Kidney (tissue), 13 donors: ENCODE measurements at regions not wholly inside any gene's neighbourhood (a gene's known extent, or its start where the extent isn't known, plus 50 kb on each side); places are given as distances from the start of the nearest gene placed in this dataset.

Experiments used
- DNase-seq, 5 donors: peaks; one replicate each; pipeline ENCODE4 v3.0.0-alpha.2; 2013 to 2020
- FAIRE-seq: peaks from 2 replicates; lab custom pipeline; 2012; peaks lifted over from hg19 to GRCh38; lab: Jason Lieb, UNC
- H3K27ac ChIP-seq, 2 donors: one replicate each; pipeline ENCODE4 v1.7.0; 2013; ENCODE audit warnings: low read depth in 2 of 2, low read length in 2 of 2, inconsistent platforms in 1 of 2
- H3K27me3 ChIP-seq: one replicate; pipeline ENCODE4 v1.7.1; 2013; ENCODE audit warnings: low read length, inconsistent platforms; ENCODE audit not compliant: control insufficient read depth, insufficient read depth
- H3K36me3 ChIP-seq, 3 donors: one replicate each; pipeline versions ENCODE4 v1.7.0 to v1.7.1; 2013; ENCODE audit warnings: low read length in 3 of 3, control low read depth in 1 of 3, inconsistent platforms in 1 of 3; ENCODE audit not compliant: insufficient read depth in 3 of 3, control insufficient read depth in 2 of 3
- H3K4me1 ChIP-seq, 3 donors: one replicate each; pipeline versions ENCODE4 v1.7.0 to v1.7.1; 2013; ENCODE audit warnings: low read length in 3 of 3, inconsistent platforms in 1 of 3, low read depth in 1 of 3; ENCODE audit not compliant: control insufficient read depth in 2 of 3, insufficient read depth in 2 of 3
- H3K4me3 ChIP-seq, 3 donors: one replicate each; pipeline versions ENCODE4 v1.7.0 to v1.8.1; 2013; ENCODE audit warnings: low read length in 3 of 3, control low read depth in 1 of 3, inconsistent platforms in 1 of 3
- H3K9ac ChIP-seq, 3 donors: one replicate each; pipeline versions ENCODE4 v1.7.0 to v1.7.1; 2013; ENCODE audit warnings: low read length in 3 of 3, control low read depth in 1 of 3, inconsistent platforms in 1 of 3
- H3K9me3 ChIP-seq, 3 donors: one replicate each; pipeline versions ENCODE4 v1.7.0 to v1.7.1; 2013; ENCODE audit warnings: low read length in 3 of 3, control low read depth in 1 of 3, inconsistent platforms in 1 of 3; ENCODE audit not compliant: control insufficient read depth in 2 of 3, insufficient read depth in 1 of 3
- intact Hi-C: fragments of 100-400 bp; cut with DNase I; formaldehyde crosslinking; loops from one replicate; pipeline ENCODE4 v1.11.1; 2022
- TF ChIP-seq, protein P1 (sequence below): IDR thresholded peaks from 3 replicates; pipeline ENCODE4 v1.5.1; 2012; ENCODE audit warnings: mild to moderate bottlenecking, moderate library complexity, borderline replicate concordance; ENCODE audit not compliant: insufficient read depth; ENCODE audit errors: extremely low read depth
- donor health status: control.
- donor health status: control.
- donor health status: control.
- donor health status: control.
- donor health status: control.
- donor health status: DM: yes; HTN: yes; CAD: no.
- donor health status: Normal renal cell carcinoma (clear cell type).

DNA sequence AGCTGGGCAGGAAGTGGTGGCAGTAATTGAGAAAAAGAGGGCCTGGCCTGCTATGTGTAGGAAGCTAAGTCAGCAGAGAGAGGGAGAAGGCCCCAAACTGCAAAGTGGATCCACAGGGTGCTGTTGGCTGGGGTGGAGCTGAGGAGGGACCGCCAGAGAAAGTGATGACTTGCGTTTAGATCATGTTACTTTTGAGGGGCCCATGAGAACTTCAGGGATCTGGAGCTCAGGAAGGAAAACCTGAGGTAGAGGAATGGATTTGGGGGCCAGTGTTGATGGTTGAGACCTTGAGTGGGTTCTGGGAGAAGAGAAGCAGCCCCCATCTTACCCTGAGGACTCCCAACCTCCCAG lies 155.5 kb downstream of the MRPL14 start:
- Histone ChIP-seq H3K27ac (no peak overlapping the region), H3K9ac (no peak overlapping the region), H3K4me1 (peaks cover 0 to 11% (median 8%) of the 10 kb centered on the region in 3 donors), H3K4me3 (no peak overlapping the region), H3K36me3 (no peaks in the 10 kb centered on the region), H3K27me3 (no peaks in the 10 kb centered on the region), H3K9me3 (peaks cover 0 to 5% (median 0%) of the 10 kb centered on the region in 3 donors)
- intact Hi-C loops = no loop called here
- DNase-seq (no peak), FAIRE-seq (no peak)
- TF ChIP-seq, protein P1, sequence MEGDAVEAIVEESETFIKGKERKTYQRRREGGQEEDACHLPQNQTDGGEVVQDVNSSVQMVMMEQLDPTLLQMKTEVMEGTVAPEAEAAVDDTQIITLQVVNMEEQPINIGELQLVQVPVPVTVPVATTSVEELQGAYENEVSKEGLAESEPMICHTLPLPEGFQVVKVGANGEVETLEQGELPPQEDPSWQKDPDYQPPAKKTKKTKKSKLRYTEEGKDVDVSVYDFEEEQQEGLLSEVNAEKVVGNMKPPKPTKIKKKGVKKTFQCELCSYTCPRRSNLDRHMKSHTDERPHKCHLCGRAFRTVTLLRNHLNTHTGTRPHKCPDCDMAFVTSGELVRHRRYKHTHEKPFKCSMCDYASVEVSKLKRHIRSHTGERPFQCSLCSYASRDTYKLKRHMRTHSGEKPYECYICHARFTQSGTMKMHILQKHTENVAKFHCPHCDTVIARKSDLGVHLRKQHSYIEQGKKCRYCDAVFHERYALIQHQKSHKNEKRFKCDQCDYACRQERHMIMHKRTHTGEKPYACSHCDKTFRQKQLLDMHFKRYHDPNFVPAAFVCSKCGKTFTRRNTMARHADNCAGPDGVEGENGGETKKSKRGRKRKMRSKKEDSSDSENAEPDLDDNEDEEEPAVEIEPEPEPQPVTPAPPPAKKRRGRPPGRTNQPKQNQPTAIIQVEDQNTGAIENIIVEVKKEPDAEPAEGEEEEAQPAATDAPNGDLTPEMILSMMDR = no peak

DNA sequence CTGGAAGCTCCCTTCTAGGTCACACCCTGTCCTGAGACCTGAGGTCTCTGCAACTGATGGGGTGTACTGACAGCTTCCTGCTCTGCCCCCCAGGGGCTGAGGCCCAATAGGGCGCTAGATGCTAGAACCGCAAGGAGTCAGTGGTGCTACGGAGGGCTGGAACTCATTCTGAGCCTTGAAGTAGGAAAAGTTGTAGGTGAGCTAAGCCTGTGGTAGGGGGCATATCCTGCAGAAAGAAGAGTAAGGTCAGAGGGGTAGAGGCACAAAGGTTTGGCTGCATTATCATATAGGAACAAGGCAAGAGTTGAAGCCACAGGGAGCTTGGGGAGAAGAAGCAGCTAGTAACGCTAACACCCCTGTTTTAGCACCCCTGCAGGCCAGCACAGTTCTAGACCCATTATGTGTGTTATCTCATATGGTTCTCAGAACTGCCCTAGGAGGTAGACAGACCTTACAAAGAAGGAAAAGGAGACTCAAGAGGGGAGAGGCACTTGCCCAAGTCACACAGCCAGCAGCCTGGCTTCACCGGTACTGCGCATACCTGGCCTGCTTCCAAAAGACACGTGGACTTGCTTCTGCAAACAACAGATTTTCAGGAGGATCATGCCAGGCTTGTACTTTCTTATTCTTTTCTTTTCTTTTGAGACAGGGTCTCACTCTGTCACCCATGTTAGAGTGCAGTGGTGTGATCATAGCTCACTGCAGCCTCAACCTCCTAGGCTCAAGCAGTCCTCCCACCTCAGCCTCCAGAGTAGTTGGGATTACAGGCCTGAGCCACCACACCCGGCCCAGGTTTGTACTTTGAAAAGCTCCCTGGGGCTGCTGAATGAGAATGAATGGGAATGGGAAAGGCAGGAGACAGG lies 156.1 kb downstream of the MRPL14 start:
- DNase-seq = no peak
- no peak overlapping the region for H3K9ac ChIP-seq
- H3K36me3 ChIP-seq = no peaks in the 10 kb centered on the region
- no peak overlapping the region for H3K4me3 ChIP-seq
- TF ChIP-seq, protein P1 = no peak
- intact Hi-C loops = no loop called here
- no peaks in the 10 kb centered on the region for H3K27me3 ChIP-seq
- FAIRE-seq = no peak
- no peak overlapping the region for H3K27ac ChIP-seq
- peaks cover 0 to 3% (median 0%) of the 10 kb centered on the region in 3 donors for H3K9me3 ChIP-seq
- H3K4me1 ChIP-seq = peaks cover 0 to 13% (median 13%) of the 10 kb centered on the region in 3 donors

DNA sequence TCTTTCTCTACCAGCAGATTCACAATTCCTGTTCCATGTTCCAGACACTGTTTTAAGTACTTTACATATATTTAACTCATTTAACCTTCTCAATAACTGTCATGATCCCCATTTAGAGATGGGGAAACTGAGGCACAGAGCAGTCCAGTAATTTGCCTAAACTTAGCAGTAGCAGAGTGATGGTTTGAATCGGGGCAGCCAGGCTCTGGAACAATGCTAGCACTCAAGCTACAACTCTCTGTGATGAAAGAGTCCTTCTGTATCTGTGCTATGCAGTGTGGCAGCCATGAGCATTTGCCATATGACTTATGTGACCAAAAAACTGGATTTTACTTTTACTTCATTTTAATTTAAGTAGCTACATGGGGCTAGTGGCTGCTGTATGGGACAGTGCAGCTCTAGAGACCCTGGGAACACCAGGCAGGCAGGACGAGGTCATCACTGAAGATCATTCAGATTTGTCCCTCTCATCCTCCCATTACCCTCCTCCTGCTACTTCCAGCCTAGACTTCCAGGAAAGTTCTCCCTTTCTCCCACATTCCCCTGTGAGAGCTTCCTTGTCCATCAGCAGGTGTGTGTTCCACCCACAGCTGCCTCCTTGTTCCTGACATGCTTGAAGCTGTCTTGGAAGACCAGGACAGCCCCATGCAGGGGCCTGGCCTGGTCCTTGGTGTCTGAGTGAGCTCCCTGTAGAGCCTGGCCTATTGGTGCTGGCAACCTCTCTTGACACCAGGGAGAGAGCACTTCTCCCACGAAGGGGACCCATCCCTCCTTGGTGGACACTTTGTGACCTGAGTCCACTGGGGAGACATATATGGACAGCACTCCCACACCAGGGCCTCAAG lies 157.0 kb downstream of the MRPL14 start:
- no peak overlapping the region for H3K4me3 ChIP-seq
- peaks cover 0 to 13% (median 13%) of the 10 kb centered on the region in 3 donors for H3K4me1 ChIP-seq
- DNase-seq (no peak), FAIRE-seq (no peak)
- H3K36me3 ChIP-seq = no peaks in the 10 kb centered on the region
- TF ChIP-seq, protein P1 = no peak
- no peaks in the 10 kb centered on the region for H3K27me3 ChIP-seq
- intact Hi-C loops = no loop called here
- H3K9ac ChIP-seq = no peak overlapping the region
- no peak overlapping the region for H3K27ac ChIP-seq
- no peaks in the 10 kb centered on the region for H3K9me3 ChIP-seq
